Liver (tissue), 8 donors: ENCODE measurements at regions not wholly inside any gene's neighbourhood (a gene's known extent, or its start where the extent isn't known, plus 50 kb on each side); places are given as distances from the start of the nearest gene placed in this dataset.

Experiments
- DNase-seq: peaks from one replicate; pipeline ENCODE4 v3.0.0-alpha.2; 2017; ENCODE audit warnings: low spot score
- H3K27ac ChIP-seq, 2 donors: one replicate each; pipeline ENCODE4 v1.7.0; 2013; ENCODE audit warnings: inconsistent platforms in 2 of 2, low read length in 2 of 2, control low read depth in 1 of 2, low read depth in 1 of 2, mild to moderate bottlenecking in 1 of 2
- H3K27me3 ChIP-seq, 4 donors: one replicate each; pipeline versions ENCODE4 v1.6.1 to v1.7.0; 2013; ENCODE audit warnings: low read length in 3 of 4, inconsistent platforms in 1 of 4, mild to moderate bottlenecking in 1 of 4, moderate library complexity in 1 of 4; ENCODE audit not compliant: control insufficient read depth in 4 of 4, insufficient read depth in 4 of 4
- H3K36me3 ChIP-seq, 4 donors: one replicate each; pipeline versions ENCODE4 v1.6.1 to v1.7.0; 2013; ENCODE audit warnings: low read length in 3 of 4, mild to moderate bottlenecking in 3 of 4, low read depth in 1 of 4, moderate library complexity in 1 of 4; ENCODE audit not compliant: control insufficient read depth in 4 of 4, insufficient read depth in 3 of 4
- H3K4me1 ChIP-seq, 4 donors: one replicate each; pipeline versions ENCODE4 v1.6.1 to v1.7.0; 2013; ENCODE audit warnings: low read length in 3 of 4, mild to moderate bottlenecking in 3 of 4, moderate library complexity in 1 of 4; ENCODE audit not compliant: control insufficient read depth in 4 of 4, insufficient read depth in 4 of 4
- H3K4me3 ChIP-seq, 3 donors: one replicate each; pipeline versions ENCODE4 v1.6.1 to v1.7.0; 2013; ENCODE audit warnings: low read length in 3 of 3, control low read depth in 1 of 3, low read depth in 1 of 3, mild to moderate bottlenecking in 1 of 3
- H3K9ac ChIP-seq, 2 donors: one replicate each; pipeline ENCODE4 v1.7.0; 2013; ENCODE audit warnings: low read length in 2 of 2, mild to moderate bottlenecking in 2 of 2, moderate library complexity in 2 of 2, control low read depth in 1 of 2, low read depth in 1 of 2
- H3K9me3 ChIP-seq, 4 donors: one replicate each; pipeline versions ENCODE4 v1.6.1 to v1.7.0; 2013; ENCODE audit warnings: low read length in 3 of 4; ENCODE audit not compliant: control insufficient read depth in 4 of 4
- EGR1 ChIP-seq, 2 donors: IDR thresholded peaks; 2 replicates each; pipeline ENCODE4 v1.6.1; 2016 to 2018; ENCODE audit warnings: antibody characterized with exemption in 2 of 2, low read depth in 2 of 2
- FOXA1 ChIP-seq: IDR thresholded peaks from 2 replicates; pipeline ENCODE4 v1.6.1; 2016; ENCODE audit warnings: antibody characterized with exemption
- FOXA2 ChIP-seq: IDR thresholded peaks from 2 replicates; pipeline ENCODE4 v1.6.1; 2016; ENCODE audit warnings: antibody characterized with exemption
- GABPA ChIP-seq, 2 donors: IDR thresholded peaks in 1 of 2; conservative IDR thresholded peaks in 1 of 2; 2 replicates each; pipeline ENCODE4 v1.6.1; 2016; ENCODE audit warnings: antibody characterized with exemption in 2 of 2, mild to moderate bottlenecking in 1 of 2, moderate library complexity in 1 of 2
- HNF4A ChIP-seq, 2 donors: conservative IDR thresholded peaks; 2 replicates each; pipeline ENCODE4 v1.6.1; 2016; ENCODE audit warnings: antibody characterized with exemption in 2 of 2, mild to moderate bottlenecking in 2 of 2
- HNF4G ChIP-seq: IDR thresholded peaks from 2 replicates; pipeline ENCODE4 v1.6.1; 2016; ENCODE audit warnings: antibody characterized with exemption
- JUND ChIP-seq, 2 donors: IDR thresholded peaks; 2 replicates each; pipeline ENCODE4 v1.6.1; 2016; ENCODE audit warnings: antibody characterized with exemption in 2 of 2
- MAX ChIP-seq: IDR thresholded peaks from 2 replicates; pipeline ENCODE4 v1.6.1; 2016; ENCODE audit warnings: antibody characterized with exemption
- NR2F2 ChIP-seq: IDR thresholded peaks from 2 replicates; pipeline ENCODE4 v1.6.1; 2016; ENCODE audit warnings: antibody characterized with exemption
- RAD21 ChIP-seq, 2 donors: IDR thresholded peaks; 2 replicates each; pipeline ENCODE4 v1.6.1; 2016; ENCODE audit warnings: antibody characterized with exemption in 2 of 2, mild to moderate bottlenecking in 2 of 2
- RXRA ChIP-seq, 2 donors: IDR thresholded peaks; 2 replicates each; pipeline ENCODE4 v1.6.1; 2017 to 2018; ENCODE audit warnings: antibody characterized with exemption in 2 of 2, mild to moderate bottlenecking in 1 of 2
- SP1 ChIP-seq: IDR thresholded peaks from 2 replicates; pipeline ENCODE4 v1.6.1; 2018; ENCODE audit warnings: antibody characterized with exemption, mild to moderate bottlenecking
- TAF1 ChIP-seq: conservative IDR thresholded peaks from 2 replicates; pipeline ENCODE4 v1.6.1; 2016; ENCODE audit warnings: antibody characterized with exemption, mild to moderate bottlenecking
- YY1 ChIP-seq: IDR thresholded peaks from 2 replicates; pipeline ENCODE4 v1.6.1; 2016; ENCODE audit warnings: antibody characterized with exemption, mild to moderate bottlenecking
- WGBS: extraction: QIAGEN DNeasy Blood & Tissue Kit; methylation state at CpG from one replicate; pipeline ENCODE4 v1.1.7; 2013; 5-methylcytosine and 5-hydroxymethylcytosine counted together
- TF ChIP-seq, protein P1 (sequence below): IDR thresholded peaks from 2 replicates; pipeline ENCODE4 v1.6.1; 2016; ENCODE audit warnings: antibody characterized with exemption, mild to moderate bottlenecking
- TF ChIP-seq, protein P2 (sequence below): IDR thresholded peaks from 2 replicates; pipeline ENCODE4 v1.6.1; 2016; ENCODE audit warnings: antibody characterized with exemption
- TF ChIP-seq, protein P3 (sequence below): fragments of 150-350 bp; IDR thresholded peaks from 2 replicates; pipeline ENCODE4 v1.5.1; 2017; ENCODE audit warnings: improper control_type of control experiment, low read depth, low read length; ENCODE audit not compliant: missing input control
- TF ChIP-seq, protein P4 (sequence below): IDR thresholded peaks from 2 replicates; pipeline ENCODE4 v1.6.1; 2016; ENCODE audit warnings: antibody characterized with exemption
- donor health status: healthy.
- donor health status: healthy.
- donor health status: healthy.
- donor health status: healthy.
- donor health status: healthy.

DNA sequence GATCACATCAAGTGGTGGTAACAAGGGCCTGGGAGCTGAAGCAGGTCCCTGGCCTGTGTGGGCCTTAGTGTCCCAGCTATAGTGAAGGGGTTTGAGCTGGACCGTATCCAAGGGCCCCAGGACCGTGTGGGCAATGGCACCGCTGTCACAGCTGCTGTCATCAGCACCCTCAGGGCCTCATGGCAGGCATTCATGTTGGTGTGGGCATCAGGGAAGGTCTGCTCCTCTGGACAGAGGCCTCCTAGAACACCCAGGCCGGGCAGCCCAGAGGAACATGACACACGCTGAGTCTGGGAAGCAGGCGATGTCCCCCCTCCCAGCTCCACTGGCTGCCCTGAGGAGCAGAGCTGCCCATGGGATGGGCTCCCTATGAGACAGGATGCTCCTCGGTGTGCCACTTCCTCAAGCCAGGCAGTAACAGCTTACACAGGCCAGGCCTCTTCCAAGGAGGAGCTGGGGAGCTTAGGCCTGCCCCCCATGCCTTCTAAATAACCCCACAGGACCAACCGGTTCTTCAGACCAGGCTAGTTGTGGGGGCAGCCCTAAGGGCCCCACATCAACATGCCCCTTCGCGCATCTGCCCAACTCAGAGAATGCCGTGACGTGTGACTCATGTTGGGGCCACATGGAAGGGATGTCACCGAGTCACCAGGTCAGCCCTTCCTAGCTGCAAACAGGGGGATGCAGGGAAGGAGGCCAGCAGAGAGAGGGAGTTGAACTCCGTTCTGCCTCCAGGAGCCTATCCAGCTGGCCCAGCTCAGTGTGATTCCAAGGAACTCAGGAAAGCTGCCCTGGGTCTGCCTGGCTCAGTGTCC is 80.4 kb downstream of the PITPNM2 start:
- 69% methylated on average over 14 of the region's 14 CpGs for WGBS
- H3K27me3 ChIP-seq: no peaks in the 10 kb centered on the region
- TF ChIP-seq, protein P1, sequence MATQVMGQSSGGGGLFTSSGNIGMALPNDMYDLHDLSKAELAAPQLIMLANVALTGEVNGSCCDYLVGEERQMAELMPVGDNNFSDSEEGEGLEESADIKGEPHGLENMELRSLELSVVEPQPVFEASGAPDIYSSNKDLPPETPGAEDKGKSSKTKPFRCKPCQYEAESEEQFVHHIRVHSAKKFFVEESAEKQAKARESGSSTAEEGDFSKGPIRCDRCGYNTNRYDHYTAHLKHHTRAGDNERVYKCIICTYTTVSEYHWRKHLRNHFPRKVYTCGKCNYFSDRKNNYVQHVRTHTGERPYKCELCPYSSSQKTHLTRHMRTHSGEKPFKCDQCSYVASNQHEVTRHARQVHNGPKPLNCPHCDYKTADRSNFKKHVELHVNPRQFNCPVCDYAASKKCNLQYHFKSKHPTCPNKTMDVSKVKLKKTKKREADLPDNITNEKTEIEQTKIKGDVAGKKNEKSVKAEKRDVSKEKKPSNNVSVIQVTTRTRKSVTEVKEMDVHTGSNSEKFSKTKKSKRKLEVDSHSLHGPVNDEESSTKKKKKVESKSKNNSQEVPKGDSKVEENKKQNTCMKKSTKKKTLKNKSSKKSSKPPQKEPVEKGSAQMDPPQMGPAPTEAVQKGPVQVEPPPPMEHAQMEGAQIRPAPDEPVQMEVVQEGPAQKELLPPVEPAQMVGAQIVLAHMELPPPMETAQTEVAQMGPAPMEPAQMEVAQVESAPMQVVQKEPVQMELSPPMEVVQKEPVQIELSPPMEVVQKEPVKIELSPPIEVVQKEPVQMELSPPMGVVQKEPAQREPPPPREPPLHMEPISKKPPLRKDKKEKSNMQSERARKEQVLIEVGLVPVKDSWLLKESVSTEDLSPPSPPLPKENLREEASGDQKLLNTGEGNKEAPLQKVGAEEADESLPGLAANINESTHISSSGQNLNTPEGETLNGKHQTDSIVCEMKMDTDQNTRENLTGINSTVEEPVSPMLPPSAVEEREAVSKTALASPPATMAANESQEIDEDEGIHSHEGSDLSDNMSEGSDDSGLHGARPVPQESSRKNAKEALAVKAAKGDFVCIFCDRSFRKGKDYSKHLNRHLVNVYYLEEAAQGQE: no peak
- TF ChIP-seq FOXA1 (no peak), YY1 (no peak), GABPA (IDR thresholded peaks at IDR 0.05 in 1 of 2, conservative IDR thresholded peaks at IDR 0.05 in 1 of 2) (no peak), HNF4G (no peak), MAX (no peak), SP1 (no peak), RAD21 (IDR thresholded peaks at IDR 0.05) (no peak), TAF1 (no peak), JUND (IDR thresholded peaks at IDR 0.05) (no peak), HNF4A (conservative IDR thresholded peaks at IDR 0.05) (no peak), RXRA (IDR thresholded peaks at IDR 0.05) (no peak), NR2F2 (no peak), EGR1 (IDR thresholded peaks at IDR 0.05; ENCODE audit: low read depth in 2 of 2) (no peak), FOXA2 (no peak)
- TF ChIP-seq, protein P2, sequence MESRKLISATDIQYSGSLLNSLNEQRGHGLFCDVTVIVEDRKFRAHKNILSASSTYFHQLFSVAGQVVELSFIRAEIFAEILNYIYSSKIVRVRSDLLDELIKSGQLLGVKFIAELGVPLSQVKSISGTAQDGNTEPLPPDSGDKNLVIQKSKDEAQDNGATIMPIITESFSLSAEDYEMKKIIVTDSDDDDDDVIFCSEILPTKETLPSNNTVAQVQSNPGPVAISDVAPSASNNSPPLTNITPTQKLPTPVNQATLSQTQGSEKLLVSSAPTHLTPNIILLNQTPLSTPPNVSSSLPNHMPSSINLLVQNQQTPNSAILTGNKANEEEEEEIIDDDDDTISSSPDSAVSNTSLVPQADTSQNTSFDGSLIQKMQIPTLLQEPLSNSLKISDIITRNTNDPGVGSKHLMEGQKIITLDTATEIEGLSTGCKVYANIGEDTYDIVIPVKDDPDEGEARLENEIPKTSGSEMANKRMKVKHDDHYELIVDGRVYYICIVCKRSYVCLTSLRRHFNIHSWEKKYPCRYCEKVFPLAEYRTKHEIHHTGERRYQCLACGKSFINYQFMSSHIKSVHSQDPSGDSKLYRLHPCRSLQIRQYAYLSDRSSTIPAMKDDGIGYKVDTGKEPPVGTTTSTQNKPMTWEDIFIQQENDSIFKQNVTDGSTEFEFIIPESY: no peak
- TF ChIP-seq, protein P3, sequence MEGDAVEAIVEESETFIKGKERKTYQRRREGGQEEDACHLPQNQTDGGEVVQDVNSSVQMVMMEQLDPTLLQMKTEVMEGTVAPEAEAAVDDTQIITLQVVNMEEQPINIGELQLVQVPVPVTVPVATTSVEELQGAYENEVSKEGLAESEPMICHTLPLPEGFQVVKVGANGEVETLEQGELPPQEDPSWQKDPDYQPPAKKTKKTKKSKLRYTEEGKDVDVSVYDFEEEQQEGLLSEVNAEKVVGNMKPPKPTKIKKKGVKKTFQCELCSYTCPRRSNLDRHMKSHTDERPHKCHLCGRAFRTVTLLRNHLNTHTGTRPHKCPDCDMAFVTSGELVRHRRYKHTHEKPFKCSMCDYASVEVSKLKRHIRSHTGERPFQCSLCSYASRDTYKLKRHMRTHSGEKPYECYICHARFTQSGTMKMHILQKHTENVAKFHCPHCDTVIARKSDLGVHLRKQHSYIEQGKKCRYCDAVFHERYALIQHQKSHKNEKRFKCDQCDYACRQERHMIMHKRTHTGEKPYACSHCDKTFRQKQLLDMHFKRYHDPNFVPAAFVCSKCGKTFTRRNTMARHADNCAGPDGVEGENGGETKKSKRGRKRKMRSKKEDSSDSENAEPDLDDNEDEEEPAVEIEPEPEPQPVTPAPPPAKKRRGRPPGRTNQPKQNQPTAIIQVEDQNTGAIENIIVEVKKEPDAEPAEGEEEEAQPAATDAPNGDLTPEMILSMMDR: no peak
- TF ChIP-seq, protein P4, sequence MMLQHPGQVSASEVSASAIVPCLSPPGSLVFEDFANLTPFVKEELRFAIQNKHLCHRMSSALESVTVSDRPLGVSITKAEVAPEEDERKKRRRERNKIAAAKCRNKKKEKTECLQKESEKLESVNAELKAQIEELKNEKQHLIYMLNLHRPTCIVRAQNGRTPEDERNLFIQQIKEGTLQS: no peak
- DNase-seq: no peak
- H3K4me1 ChIP-seq: peaks cover 30 to 81% (median 63%) of the 10 kb centered on the region in 4 donors
- H3K9ac ChIP-seq: no peak overlapping the region
- no peaks in the 10 kb centered on the region for H3K36me3 ChIP-seq
- peak overlapping the region; percentile 73 to 80 for H3K27ac ChIP-seq
- H3K9me3 ChIP-seq: no peaks in the 10 kb centered on the region
- H3K4me3 ChIP-seq: no peak overlapping the region
